Activated naive CD4-positive, alpha-beta T cell treated with anti-CD3 and anti-CD28 coated beads for 36 hours (primary cell): ENCODE measurements at regions not wholly inside any gene's neighbourhood (a gene's known extent, or its start where the extent isn't known, plus 50 kb on each side); places are given as distances from the start of the nearest gene placed in this dataset.

Experiments used
- CTCF ChIA-PET: fragments of 350-600 bp; sonication (Branson Sonifier 250); formaldehyde crosslinking; loops from one replicate; lab custom pipeline; 2021; ENCODE audit warnings: antibody characterized with exemption; lab: Charles Lee
- DNase-seq: peaks from one replicate; pipeline ENCODE4 v3.0.0-alpha.2; 2020
- H3K27ac Mint-ChIP-seq: one replicate; pipeline ENCODE4 v1.8.0; 2021; ENCODE audit warnings: mild to moderate bottlenecking, mixed read lengths
- H3K27me3 Mint-ChIP-seq: one replicate; pipeline ENCODE4 v1.8.0; 2021; ENCODE audit warnings: low read depth, mixed read lengths
- H3K36me3 Mint-ChIP-seq: one replicate; pipeline ENCODE4 v1.8.0; 2021; ENCODE audit warnings: low read depth, mixed read lengths
- H3K4me1 Mint-ChIP-seq: one replicate; pipeline ENCODE4 v1.8.0; 2021; ENCODE audit warnings: low read depth, mixed read lengths
- H3K4me3 Mint-ChIP-seq: one replicate; pipeline ENCODE4 v1.8.0; 2021; ENCODE audit warnings: mild to moderate bottlenecking, moderate library complexity, mixed read lengths
- H3K9me3 Mint-ChIP-seq: one replicate; pipeline ENCODE4 v1.8.0; 2021; ENCODE audit warnings: mixed read lengths
- intact Hi-C: fragments of 100-400 bp; cut with micrococcal nuclease; formaldehyde crosslinking; loops from one replicate; pipeline ENCODE4 v1.15.1; 2023

DNA sequence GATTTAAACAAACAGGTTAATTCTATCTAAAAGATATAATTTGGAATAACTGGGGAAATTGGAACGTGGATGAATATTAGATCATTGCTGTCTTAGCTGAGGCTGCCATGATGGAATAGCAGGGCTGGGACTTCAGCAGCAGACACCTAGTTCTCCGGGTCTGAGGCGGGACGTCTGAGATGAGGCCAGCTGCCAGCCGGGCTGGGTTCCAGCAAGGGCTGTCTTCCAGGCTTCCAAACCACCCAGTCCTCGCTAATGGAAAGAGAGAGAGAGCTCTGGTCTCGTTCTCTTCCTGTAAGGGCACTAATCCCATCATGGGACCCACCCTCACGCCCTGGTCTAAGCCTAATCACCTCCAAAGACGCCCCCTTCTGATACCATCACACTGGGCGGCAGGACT, 85.7 kb downstream of the ADRA2C start:
- intact Hi-C loops: no loop called here
- H3K27ac Mint-ChIP-seq: no peak overlapping the region
- H3K4me1 Mint-ChIP-seq: no peaks in the 10 kb centered on the region
- H3K9me3 Mint-ChIP-seq: peaks cover 6% of the 10 kb centered on the region
- H3K27me3 Mint-ChIP-seq: peaks cover 12% of the 10 kb centered on the region
- no peak overlapping the region for H3K4me3 Mint-ChIP-seq
- H3K36me3 Mint-ChIP-seq: no peaks in the 10 kb centered on the region
- CTCF ChIA-PET: no interaction called here
- DNase-seq: no peak

GRCh38 chr4:3852309-3852708, 86.1 kb downstream of the ADRA2C start:
- Mint-ChIP-seq H3K4me3 (no peak overlapping the region), H3K4me1 (no peaks in the 10 kb centered on the region), H3K9me3 (peaks cover 6% of the 10 kb centered on the region), H3K36me3 (no peaks in the 10 kb centered on the region), H3K27me3 (peaks cover 12% of the 10 kb centered on the region), H3K27ac (no peak overlapping the region)
- intact Hi-C loops: no loop called here
- CTCF ChIA-PET: no interaction called here
- DNase-seq: no peak

GRCh38 chr4:3852711-3853110, 86.5 kb downstream of the ADRA2C start:
- Mint-ChIP-seq H3K27ac (no peak overlapping the region), H3K4me1 (no peaks in the 10 kb centered on the region), H3K9me3 (peaks cover 6% of the 10 kb centered on the region), H3K36me3 (no peaks in the 10 kb centered on the region), H3K27me3 (peaks cover 12% of the 10 kb centered on the region), H3K4me3 (no peak overlapping the region)
- intact Hi-C loops: no loop called here
- CTCF ChIA-PET: no interaction called here
- DNase-seq: no peak

GRCh38 chr4:3853388-3854035, 87.3 kb downstream of the ADRA2C start:
- no peak overlapping the region for H3K27ac Mint-ChIP-seq
- H3K27me3 Mint-ChIP-seq: peaks cover 12% of the 10 kb centered on the region
- intact Hi-C loops: no loop called here
- H3K4me3 Mint-ChIP-seq: no peak overlapping the region
- no peaks in the 10 kb centered on the region for H3K4me1 Mint-ChIP-seq
- no peaks in the 10 kb centered on the region for H3K36me3 Mint-ChIP-seq
- DNase-seq: no peak
- CTCF ChIA-PET: no interaction called here
- peaks cover 6% of the 10 kb centered on the region for H3K9me3 Mint-ChIP-seq

GRCh38 chr4:3854661-3855060, 88.5 kb downstream of the ADRA2C start:
- Mint-ChIP-seq H3K27me3 (peaks cover 9% of the 10 kb centered on the region), H3K27ac (no peak overlapping the region), H3K4me3 (no peak overlapping the region), H3K9me3 (peaks cover 4% of the 10 kb centered on the region), H3K4me1 (no peaks in the 10 kb centered on the region), H3K36me3 (no peaks in the 10 kb centered on the region)
- intact Hi-C loops: no loop called here
- no peak for DNase-seq
- CTCF ChIA-PET: no interaction called here

- intact Hi-C loops: no loop called here
- DNase-seq: no peak
Observed at GRCh38 chr4:3855646-3856045, 89.5 kb downstream of the ADRA2C start.

DNA sequence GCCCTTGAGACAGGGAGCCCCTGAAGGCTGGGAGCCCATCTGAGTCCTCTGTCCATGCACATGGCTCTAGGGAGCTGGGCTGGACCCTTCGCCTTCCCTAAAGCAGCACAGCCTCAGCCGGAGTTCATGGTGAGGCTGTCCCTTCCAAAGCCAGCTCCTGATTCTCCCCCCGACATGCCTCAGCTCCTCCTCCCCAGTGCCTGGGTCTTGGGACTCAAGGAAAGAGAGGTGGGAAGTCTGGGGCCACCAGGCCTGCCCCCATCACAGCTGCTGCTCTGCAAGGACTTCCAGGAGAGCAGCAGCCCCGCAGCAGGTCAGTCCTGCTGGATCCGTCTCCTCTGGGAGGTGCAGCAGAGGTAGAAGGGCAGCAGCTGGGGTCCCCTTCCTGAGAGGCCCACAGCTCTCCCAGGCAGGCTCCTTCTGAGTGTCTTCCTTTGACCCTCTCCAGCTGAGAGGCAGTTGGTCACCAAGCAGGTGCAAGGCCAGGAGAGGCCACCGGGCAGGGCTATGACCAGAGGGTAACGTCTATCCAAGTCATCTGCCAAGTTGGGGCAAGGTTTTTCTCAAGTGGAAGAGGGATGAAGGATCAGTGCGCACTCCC, 90.5 kb downstream of the ADRA2C start:
- CTCF ChIA-PET: no interaction called here
- Mint-ChIP-seq H3K27me3 (peaks cover 9% of the 10 kb centered on the region), H3K9me3 (no peaks in the 10 kb centered on the region), H3K4me3 (no peak overlapping the region), H3K36me3 (no peaks in the 10 kb centered on the region), H3K4me1 (no peaks in the 10 kb centered on the region), H3K27ac (no peak overlapping the region)
- no peak for DNase-seq
- intact Hi-C loops: no loop called here

More at GRCh38 chr4:3855646-3856045, 89.5 kb downstream of the ADRA2C start:
- Mint-ChIP-seq H3K27me3 (peaks cover 9% of the 10 kb centered on the region), H3K27ac (no peak overlapping the region), H3K4me1 (no peaks in the 10 kb centered on the region), H3K36me3 (no peaks in the 10 kb centered on the region), H3K4me3 (no peak overlapping the region), H3K9me3 (peaks cover 1% of the 10 kb centered on the region)
- CTCF ChIA-PET: interaction anchor here (0.6 kb wide), 1 partner anchor 348 kb away, joined by 3 read pairs; no protein-coding TSS in a partner anchor

- H3K9me3 Mint-ChIP-seq: no peaks in the 10 kb centered on the region
Observed at GRCh38 chr4:3857269-3857926, 91.2 kb downstream of the ADRA2C start.

GRCh38 chr4:3858046-3858730, 92.0 kb downstream of the ADRA2C start:
- H3K9me3 Mint-ChIP-seq: no peaks in the 10 kb centered on the region
- H3K36me3 Mint-ChIP-seq: no peaks in the 10 kb centered on the region
- H3K4me1 Mint-ChIP-seq: no peaks in the 10 kb centered on the region
- peaks cover 9% of the 10 kb centered on the region for H3K27me3 Mint-ChIP-seq
- intact Hi-C loops: no loop called here
- no peak overlapping the region for H3K27ac Mint-ChIP-seq
- CTCF ChIA-PET: no interaction called here
- no peak overlapping the region for H3K4me3 Mint-ChIP-seq
- no peak for DNase-seq

More at GRCh38 chr4:3857269-3857926, 91.2 kb downstream of the ADRA2C start:
- Mint-ChIP-seq H3K4me3 (no peak overlapping the region), H3K27me3 (peaks cover 9% of the 10 kb centered on the region), H3K36me3 (no peaks in the 10 kb centered on the region), H3K27ac (no peak overlapping the region), H3K4me1 (no peaks in the 10 kb centered on the region)
- intact Hi-C loops: no loop called here
- CTCF ChIA-PET: no interaction called here
- no peak for DNase-seq

DNA sequence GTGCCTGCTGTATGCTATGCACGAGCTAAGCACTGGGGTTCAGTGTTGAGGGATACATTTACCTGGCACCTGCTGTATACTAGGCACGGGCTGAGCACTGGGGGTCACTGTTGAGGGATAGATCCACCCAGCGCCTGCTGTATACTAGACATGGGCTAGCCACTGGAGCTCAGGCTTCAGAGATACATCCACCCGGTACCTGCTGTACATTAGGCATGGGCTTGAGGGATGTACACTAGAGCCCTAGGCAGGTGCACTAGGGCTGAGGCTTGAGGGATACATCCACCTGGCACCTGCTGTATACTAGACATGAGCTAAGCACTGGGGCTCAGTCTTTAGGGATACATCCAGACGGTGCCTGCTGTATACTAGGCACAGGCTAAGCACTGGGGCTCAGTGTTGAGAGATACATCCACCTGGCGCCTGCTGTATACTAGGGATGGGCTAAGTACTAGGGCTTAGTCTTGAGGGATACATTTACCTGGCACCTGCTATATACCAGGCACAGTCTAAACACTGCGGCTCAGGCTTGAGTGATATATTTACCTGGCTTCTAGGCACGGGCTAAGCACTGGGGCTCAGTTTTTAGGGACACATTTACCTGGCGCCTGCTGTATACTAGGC, 92.7 kb downstream of the ADRA2C start:
- Mint-ChIP-seq H3K9me3 (no peaks in the 10 kb centered on the region), H3K4me1 (no peaks in the 10 kb centered on the region), H3K27me3 (peaks cover 9% of the 10 kb centered on the region), H3K4me3 (no peak overlapping the region), H3K36me3 (no peaks in the 10 kb centered on the region), H3K27ac (no peak overlapping the region)
- no peak for DNase-seq
- CTCF ChIA-PET: no interaction called here
- intact Hi-C loops: no loop called here

DNA sequence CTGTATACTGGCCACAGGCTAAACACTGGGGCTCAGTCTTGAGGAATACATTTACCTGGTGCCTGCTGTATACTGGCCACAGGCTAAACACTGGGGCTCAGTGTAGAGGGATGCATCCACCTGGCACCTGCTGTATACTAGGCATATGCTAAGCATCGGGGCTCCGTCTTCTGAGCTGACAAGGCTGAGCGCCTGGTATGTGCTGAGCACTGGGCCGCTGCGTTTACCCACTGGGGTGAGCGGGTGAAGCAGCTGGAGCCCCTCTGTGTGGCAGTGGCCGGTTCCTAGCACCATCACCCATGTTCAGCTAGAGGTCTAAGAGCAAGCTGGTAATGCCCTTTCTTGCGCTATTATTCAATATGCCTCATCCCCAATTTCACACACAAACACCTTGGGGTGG, 93.4 kb downstream of the ADRA2C start:
- CTCF ChIA-PET: no interaction called here
- Mint-ChIP-seq H3K9me3 (no peaks in the 10 kb centered on the region), H3K4me1 (no peaks in the 10 kb centered on the region), H3K4me3 (no peak overlapping the region), H3K27me3 (peaks cover 7% of the 10 kb centered on the region), H3K27ac (no peak overlapping the region), H3K36me3 (no peaks in the 10 kb centered on the region)
- no peak for DNase-seq
- intact Hi-C loops: no loop called here
